ENCODE measurements at regions not wholly inside any gene's neighbourhood (a gene's known extent, or its start where the extent isn't known, plus 50 kb on each side); places are given as distances from the start of the nearest gene placed in this dataset.

DNA sequence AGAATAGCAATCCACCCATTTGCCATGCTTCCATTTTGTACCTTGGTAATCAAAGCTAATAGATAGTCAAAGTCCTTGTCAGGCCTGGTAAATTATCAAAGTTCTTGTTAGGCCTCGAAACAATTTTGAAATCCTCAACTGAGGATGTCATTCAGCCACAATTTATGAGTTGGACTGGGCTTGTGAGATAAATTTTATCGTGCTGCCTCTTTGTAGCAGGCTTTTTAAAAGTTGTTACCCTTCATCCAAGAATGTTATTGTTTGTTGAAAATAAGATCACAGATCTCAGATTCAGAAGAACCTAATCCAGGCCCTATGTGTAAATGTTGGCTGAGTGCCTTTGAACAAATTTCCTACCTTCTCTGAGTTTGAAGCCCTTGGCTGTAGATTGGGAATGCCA lies 143.3 kb upstream of the PROK2 start:
- Mint-ChIP-seq H3K4me1 (peaks cover 28% of the 10 kb centered on the region), H3K9me3 (no peaks in the 10 kb centered on the region), H3K27ac (no peak overlapping the region)

GRCh38 chr3:71927505-71928066 lies 142.6 kb upstream of the PROK2 start:
- Histone ChIP-seq H4K20me1 (ENCODE audit: low read depth) (no peaks in the 10 kb centered on the region), H3K79me2 (ENCODE audit: low read depth) (no peaks in the 10 kb centered on the region), H3K9me3 (ENCODE audit: low read depth) (no peaks in the 10 kb centered on the region), H2AFZ (replicated peaks) (no peak overlapping the region), H3K27me3 (no peaks in the 10 kb centered on the region), H3F3A (ENCODE audit: low read depth) (no peaks in the 10 kb centered on the region), H3K4me1 (peaks cover 15% of the 10 kb centered on the region), H3K9ac (no peak overlapping the region), H3K27ac (no peak overlapping the region), H3K4me3 (no peak overlapping the region), H3K4me2 (no peak overlapping the region), H3K36me3 (no peaks in the 10 kb centered on the region)
- no peak overlapping the region for H3K27ac Mint-ChIP-seq
- no peaks in the 10 kb centered on the region for H3K9me3 Mint-ChIP-seq
- no peak overlapping the region for H3K4me3 Mint-ChIP-seq
- TF ChIP-seq, protein P1, sequence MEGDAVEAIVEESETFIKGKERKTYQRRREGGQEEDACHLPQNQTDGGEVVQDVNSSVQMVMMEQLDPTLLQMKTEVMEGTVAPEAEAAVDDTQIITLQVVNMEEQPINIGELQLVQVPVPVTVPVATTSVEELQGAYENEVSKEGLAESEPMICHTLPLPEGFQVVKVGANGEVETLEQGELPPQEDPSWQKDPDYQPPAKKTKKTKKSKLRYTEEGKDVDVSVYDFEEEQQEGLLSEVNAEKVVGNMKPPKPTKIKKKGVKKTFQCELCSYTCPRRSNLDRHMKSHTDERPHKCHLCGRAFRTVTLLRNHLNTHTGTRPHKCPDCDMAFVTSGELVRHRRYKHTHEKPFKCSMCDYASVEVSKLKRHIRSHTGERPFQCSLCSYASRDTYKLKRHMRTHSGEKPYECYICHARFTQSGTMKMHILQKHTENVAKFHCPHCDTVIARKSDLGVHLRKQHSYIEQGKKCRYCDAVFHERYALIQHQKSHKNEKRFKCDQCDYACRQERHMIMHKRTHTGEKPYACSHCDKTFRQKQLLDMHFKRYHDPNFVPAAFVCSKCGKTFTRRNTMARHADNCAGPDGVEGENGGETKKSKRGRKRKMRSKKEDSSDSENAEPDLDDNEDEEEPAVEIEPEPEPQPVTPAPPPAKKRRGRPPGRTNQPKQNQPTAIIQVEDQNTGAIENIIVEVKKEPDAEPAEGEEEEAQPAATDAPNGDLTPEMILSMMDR (IDR thresholded peaks at IDR 0.05), result no peak
- no peak for TF ChIP-seq EZH2phosphoT487 (IDR thresholded peaks at IDR 0.05)
- no peak for TF ChIP-seq EZH2 (IDR thresholded peaks at IDR 0.05)
- H3K36me3 Mint-ChIP-seq, result no peaks in the 10 kb centered on the region
- H3K27me3 Mint-ChIP-seq (ENCODE audit: insufficient read depth, low read depth), result peaks cover 6% of the 10 kb centered on the region
- DNase-seq (ENCODE audit: low spot score), result no peak
- H3K4me1 Mint-ChIP-seq, result peaks cover 28% of the 10 kb centered on the region

More for the DNA sequence above, 143.3 kb upstream of the PROK2 start:
- no peak overlapping the region for H2AFZ ChIP-seq (replicated peaks)
- no peak overlapping the region for H3K4me3 ChIP-seq
- H3K4me1 ChIP-seq, result peaks cover 15% of the 10 kb centered on the region
- no peak overlapping the region for H3K27ac ChIP-seq
- no peaks in the 10 kb centered on the region for H3K79me2 ChIP-seq (ENCODE audit: low read depth)
- H3K9ac ChIP-seq, result no peak overlapping the region
- no peak overlapping the region for H3K4me3 Mint-ChIP-seq
- H3K9me3 ChIP-seq (ENCODE audit: low read depth), result no peaks in the 10 kb centered on the region
- H3K4me2 ChIP-seq, result no peak overlapping the region
- no peaks in the 10 kb centered on the region for H3K36me3 ChIP-seq
- no peak for DNase-seq (ENCODE audit: low spot score)
- no peaks in the 10 kb centered on the region for H3K36me3 Mint-ChIP-seq
- H3K27me3 ChIP-seq, result no peaks in the 10 kb centered on the region
- H3F3A ChIP-seq (ENCODE audit: low read depth), result no peaks in the 10 kb centered on the region
- no peaks in the 10 kb centered on the region for H4K20me1 ChIP-seq (ENCODE audit: low read depth)
- peaks cover 6% of the 10 kb centered on the region for H3K27me3 Mint-ChIP-seq (ENCODE audit: insufficient read depth, low read depth)
- TF ChIP-seq, protein P1 (IDR thresholded peaks at IDR 0.05), result no peak
- TF ChIP-seq EZH2phosphoT487 (IDR thresholded peaks at IDR 0.05) (no peak), EZH2 (IDR thresholded peaks at IDR 0.05) (no peak)

DNA sequence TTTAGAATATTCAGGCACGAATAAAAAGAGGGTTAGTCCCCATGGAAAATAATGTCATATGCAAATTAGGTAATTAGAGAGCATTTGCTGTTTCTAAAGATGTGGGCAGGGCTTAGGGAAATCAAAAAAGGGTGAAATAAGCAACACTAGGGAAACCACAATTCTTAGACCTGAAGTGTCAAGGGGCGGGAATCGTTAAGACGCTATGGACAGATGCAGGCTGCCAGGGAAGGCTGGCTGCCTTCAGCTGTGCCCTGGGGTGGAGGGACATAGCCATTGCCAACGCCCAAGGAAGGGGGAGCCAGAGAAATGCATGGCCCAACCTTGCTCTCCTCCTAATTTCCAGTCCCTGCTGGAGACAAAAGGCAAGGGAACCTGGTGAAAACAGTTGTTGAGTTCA lies 141.7 kb upstream of the PROK2 start:
- no peaks in the 10 kb centered on the region for H4K20me1 ChIP-seq (ENCODE audit: low read depth)
- Mint-ChIP-seq H3K9me3 (peaks cover 3% of the 10 kb centered on the region), H3K4me1 (peaks cover 28% of the 10 kb centered on the region), H3K4me3 (no peak overlapping the region), H3K27me3 (ENCODE audit: insufficient read depth, low read depth) (peaks cover 6% of the 10 kb centered on the region), H3K36me3 (no peaks in the 10 kb centered on the region), H3K27ac (no peak overlapping the region)
- no peaks in the 10 kb centered on the region for H3K9me3 ChIP-seq (ENCODE audit: low read depth)
- no peak overlapping the region for H3K4me3 ChIP-seq
- no peaks in the 10 kb centered on the region for H3K27me3 ChIP-seq
- H3K36me3 ChIP-seq, result no peaks in the 10 kb centered on the region
- no peak overlapping the region for H3K9ac ChIP-seq
- no peak overlapping the region for H2AFZ ChIP-seq (replicated peaks)
- H3K27ac ChIP-seq, result no peak overlapping the region
- peaks cover 15% of the 10 kb centered on the region for H3K4me1 ChIP-seq
- no peaks in the 10 kb centered on the region for H3F3A ChIP-seq (ENCODE audit: low read depth)
- TF ChIP-seq, protein P1 (IDR thresholded peaks at IDR 0.05), result no peak
- TF ChIP-seq EZH2phosphoT487 (IDR thresholded peaks at IDR 0.05) (no peak), EZH2 (IDR thresholded peaks at IDR 0.05) (no peak)
- DNase-seq (ENCODE audit: low spot score), result no peak
- no peak overlapping the region for H3K4me2 ChIP-seq
- H3K79me2 ChIP-seq (ENCODE audit: low read depth), result no peaks in the 10 kb centered on the region
